Neutrophil (primary cell): ENCODE measurements at regions not wholly inside any gene's neighbourhood (a gene's known extent, or its start where the extent isn't known, plus 50 kb on each side); places are given as distances from the start of the nearest gene placed in this dataset.

Experiments
- H3K27ac ChIP-seq: fragments of 200-600 bp; sonication (generic); 2 replicates; pipeline ENCODE4 v1.5.1; 2016; ENCODE audit warnings: mild to moderate bottlenecking, moderate library complexity
- H3K27me3 ChIP-seq: fragments of 200-600 bp; sonication (generic); 2 replicates; pipeline ENCODE4 v1.6.0; 2016; ENCODE audit warnings: mild to moderate bottlenecking
- H3K36me3 ChIP-seq: fragments of 200-600 bp; sonication (generic); 2 replicates; pipeline ENCODE4 v1.5.1; 2017
- H3K4me1 ChIP-seq, 2 experiments: fragments of 200-600 bp in 1 of 2; sonication (generic) in 1 of 2; 1 replicate in 1 of 2; 2 replicates in 1 of 2; pipeline versions ENCODE4 v1.5.1 to v1.6.1; 2013 to 2016; ENCODE audit warnings: low read depth in 1 of 2, low read length in 1 of 2, mild to moderate bottlenecking in 1 of 2, moderate library complexity in 1 of 2; ENCODE audit not compliant: control insufficient read depth in 1 of 2, insufficient read depth in 1 of 2
- H3K4me3 ChIP-seq, 2 experiments: fragments of 200-600 bp in 1 of 2; sonication (generic) in 1 of 2; 1 replicate in 1 of 2; 2 replicates in 1 of 2; pipeline ENCODE4 v1.5.1; 2013 to 2016; ENCODE audit warnings: low read depth in 1 of 2, low read length in 1 of 2, mild to moderate bottlenecking in 1 of 2, moderate library complexity in 1 of 2
- H3K9me3 ChIP-seq: fragments of 200-600 bp; sonication (generic); 2 replicates; pipeline ENCODE4 v1.5.1; 2016
- TF ChIP-seq, protein P1 (sequence below): fragments of 200-600 bp; sonication (generic); IDR thresholded peaks from 2 replicates; pipeline ENCODE4 v1.5.1; 2016; ENCODE audit warnings: antibody characterized with exemption

DNA sequence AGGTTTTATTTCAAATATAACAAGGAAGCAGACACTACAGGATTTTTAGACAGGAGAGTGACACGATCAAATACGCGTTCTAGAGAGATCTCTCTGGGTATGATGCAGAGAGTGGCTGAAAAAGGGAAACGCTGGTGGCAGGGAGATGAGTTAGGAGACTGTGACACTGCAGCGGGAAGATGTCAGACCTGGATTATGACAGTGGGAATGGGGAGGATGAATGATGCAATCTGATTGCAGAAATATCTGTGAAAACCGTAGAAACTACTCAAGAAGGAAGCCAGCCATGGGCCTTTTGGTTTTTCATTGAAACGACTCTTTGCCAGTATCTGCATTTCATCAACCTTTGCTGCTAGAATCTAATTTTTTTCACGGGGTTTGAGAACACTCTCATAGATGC lies 157.9 kb downstream of the FAM43A start:
- Histone ChIP-seq H3K4me1 (peaks cover 8% of the 10 kb centered on the region in 2 experiments), H3K9me3 (no peaks in the 10 kb centered on the region), H3K4me3 (no peak overlapping the region), H3K27ac (no peak overlapping the region), H3K36me3 (no peaks in the 10 kb centered on the region), H3K27me3 (no peaks in the 10 kb centered on the region)
- TF ChIP-seq, protein P1, sequence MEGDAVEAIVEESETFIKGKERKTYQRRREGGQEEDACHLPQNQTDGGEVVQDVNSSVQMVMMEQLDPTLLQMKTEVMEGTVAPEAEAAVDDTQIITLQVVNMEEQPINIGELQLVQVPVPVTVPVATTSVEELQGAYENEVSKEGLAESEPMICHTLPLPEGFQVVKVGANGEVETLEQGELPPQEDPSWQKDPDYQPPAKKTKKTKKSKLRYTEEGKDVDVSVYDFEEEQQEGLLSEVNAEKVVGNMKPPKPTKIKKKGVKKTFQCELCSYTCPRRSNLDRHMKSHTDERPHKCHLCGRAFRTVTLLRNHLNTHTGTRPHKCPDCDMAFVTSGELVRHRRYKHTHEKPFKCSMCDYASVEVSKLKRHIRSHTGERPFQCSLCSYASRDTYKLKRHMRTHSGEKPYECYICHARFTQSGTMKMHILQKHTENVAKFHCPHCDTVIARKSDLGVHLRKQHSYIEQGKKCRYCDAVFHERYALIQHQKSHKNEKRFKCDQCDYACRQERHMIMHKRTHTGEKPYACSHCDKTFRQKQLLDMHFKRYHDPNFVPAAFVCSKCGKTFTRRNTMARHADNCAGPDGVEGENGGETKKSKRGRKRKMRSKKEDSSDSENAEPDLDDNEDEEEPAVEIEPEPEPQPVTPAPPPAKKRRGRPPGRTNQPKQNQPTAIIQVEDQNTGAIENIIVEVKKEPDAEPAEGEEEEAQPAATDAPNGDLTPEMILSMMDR, result no peak

DNA sequence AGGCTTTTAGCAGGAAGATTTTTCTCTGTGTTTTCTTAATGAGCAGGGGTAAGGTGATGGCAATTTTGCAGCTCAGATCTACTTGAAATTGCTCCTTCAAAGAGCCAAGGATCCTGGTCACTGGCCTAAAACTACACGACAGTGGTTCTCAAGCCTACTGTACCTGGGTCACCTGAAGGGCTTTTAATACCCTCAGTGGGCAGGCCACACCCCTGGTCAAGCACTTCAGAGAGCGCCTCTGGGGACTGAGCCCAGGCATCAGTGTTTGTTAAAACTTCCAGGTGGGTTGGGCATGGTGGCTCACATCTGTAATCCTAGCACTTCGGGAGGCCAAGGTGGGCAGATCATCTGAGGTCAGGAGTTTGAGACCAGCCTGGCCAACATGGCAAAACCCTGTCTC lies 158.4 kb downstream of the FAM43A start:
- Histone ChIP-seq H3K36me3 (no peaks in the 10 kb centered on the region), H3K4me3 (no peak overlapping the region), H3K9me3 (no peaks in the 10 kb centered on the region), H3K27ac (no peak overlapping the region), H3K27me3 (no peaks in the 10 kb centered on the region), H3K4me1 (peaks cover 8% of the 10 kb centered on the region in 2 experiments)
- TF ChIP-seq, protein P1, result no peak

GRCh38 chr3:194849166-194849875 lies 163.6 kb downstream of the FAM43A start:
- no peak overlapping the region for H3K4me3 ChIP-seq
- no peak overlapping the region for H3K27ac ChIP-seq
- H3K9me3 ChIP-seq, result no peaks in the 10 kb centered on the region
- no peaks in the 10 kb centered on the region for H3K36me3 ChIP-seq
- H3K27me3 ChIP-seq, result no peaks in the 10 kb centered on the region
- no peaks in the 10 kb centered on the region for H3K4me1 ChIP-seq
- TF ChIP-seq, protein P1, result no peak

DNA sequence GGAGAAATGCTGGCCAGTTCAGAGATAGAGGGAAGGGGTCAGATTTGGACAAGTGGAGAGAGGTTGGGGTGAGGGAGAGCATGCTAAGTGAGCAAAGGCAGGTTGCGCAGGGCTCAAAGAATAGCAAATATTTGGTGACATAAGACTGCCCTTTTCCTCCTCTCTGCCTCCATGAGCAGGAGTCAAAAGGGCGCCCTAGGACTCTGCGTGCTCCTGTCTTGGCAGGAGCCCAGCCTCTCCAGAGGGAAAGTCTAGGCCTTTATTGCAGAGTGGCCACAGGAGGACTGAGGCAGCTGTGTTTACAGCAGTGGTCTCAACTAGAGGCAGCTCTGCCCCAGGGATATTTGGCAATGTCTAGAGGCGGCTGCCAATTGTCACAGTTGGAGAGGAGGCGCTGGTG lies 165.6 kb downstream of the FAM43A start:
- Histone ChIP-seq H3K4me1 (peaks cover 0 to 4% of the 10 kb centered on the region in 2 experiments), H3K27me3 (no peaks in the 10 kb centered on the region), H3K27ac (no peak overlapping the region), H3K4me3 (no peak overlapping the region), H3K36me3 (no peaks in the 10 kb centered on the region), H3K9me3 (no peaks in the 10 kb centered on the region)
- TF ChIP-seq, protein P1, result no peak

DNA sequence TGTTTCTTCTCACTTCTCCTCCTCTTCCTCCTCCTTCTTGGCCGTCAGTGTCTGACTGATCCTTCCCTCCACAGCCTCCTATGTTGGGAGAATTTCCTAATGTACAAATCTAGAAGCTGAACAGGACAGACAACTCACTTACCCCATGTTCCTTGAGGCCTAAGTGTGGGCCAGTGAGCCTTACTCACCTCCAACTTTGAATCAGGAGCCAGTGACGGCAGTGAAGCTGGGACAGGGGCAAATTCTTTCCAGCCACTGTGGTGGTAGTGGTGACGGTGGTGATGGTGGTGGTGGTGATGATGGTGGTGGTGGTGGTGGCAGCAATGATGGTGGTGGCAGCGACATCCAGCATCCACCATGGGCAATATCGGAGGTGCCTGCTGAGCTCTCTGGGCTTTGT lies 166.3 kb downstream of the FAM43A start:
- H3K36me3 ChIP-seq, result no peaks in the 10 kb centered on the region
- no peak overlapping the region for H3K27ac ChIP-seq
- no peaks in the 10 kb centered on the region for H3K9me3 ChIP-seq
- no peak overlapping the region for H3K4me3 ChIP-seq
- TF ChIP-seq, protein P1, result no peak
- no peaks in the 10 kb centered on the region for H3K27me3 ChIP-seq
- peaks cover 0 to 4% of the 10 kb centered on the region in 2 experiments for H3K4me1 ChIP-seq
